Pancreas (tissue), 10 donors: ENCODE measurements at regions not wholly inside any gene's neighbourhood (a gene's known extent, or its start where the extent isn't known, plus 50 kb on each side); places are given as distances from the start of the nearest gene placed in this dataset.

Experiments used
- ATAC-seq, 4 donors: fragments of 200-7000 bp; cut with Tn5 transposase; one replicate each; pipeline versions ENCODE4 v1.8.0 to v1.9.1; 2020; ENCODE audit warnings: mild to moderate bottlenecking in 4 of 4, moderate library complexity in 4 of 4
- DNase-seq, 6 donors: peaks; one replicate each; pipeline ENCODE4 v3.0.0-alpha.2; 2020
- FAIRE-seq: peaks from 2 replicates; lab custom pipeline; 2012; peaks lifted over from hg19 to GRCh38; lab: Jason Lieb, UNC
- H3K27ac ChIP-seq, 4 donors: fragments of 200-600 bp; sonication (generic); 1 replicate in 3 of 4; 2 replicates in 1 of 4; pipeline versions ENCODE4 v1.5.0 to v1.8.0; 2020
- H3K27me3 ChIP-seq, 4 donors: fragments of 200-600 bp; one replicate each; pipeline ENCODE4 v1.8.0; 2021
- H3K36me3 ChIP-seq, 3 donors: fragments of 200-600 bp; sonication (generic) in 1 of 3; one replicate each; pipeline versions ENCODE4 v1.5.0 to v1.8.0; 2020 to 2021
- H3K4me1 ChIP-seq, 3 donors: fragments of 200-600 bp; one replicate each; pipeline ENCODE4 v1.8.0; 2021
- H3K4me3 ChIP-seq, 4 donors: fragments of 200-600 bp; sonication (generic) in 2 of 4; one replicate each; pipeline versions ENCODE4 v1.5.0 to v1.8.0; 2020 to 2021
- H3K9me3 ChIP-seq, 4 donors: fragments of 200-600 bp; one replicate each; pipeline ENCODE4 v1.8.0; 2021
- WGBS, 2 donors: extraction: QIAGEN DNeasy Blood & Tissue Kit; methylation state at CpG; one replicate each; pipeline ENCODE4 v1.1.7; 2013; 5-methylcytosine and 5-hydroxymethylcytosine counted together
- intact Hi-C, 3 donors: fragments of 100-400 bp; cut with DNase I; formaldehyde crosslinking; loops; one replicate each; pipeline versions ENCODE4 v1.11.1 to v1.14.2; 2022
- TF ChIP-seq, protein P1 (sequence below), 4 donors: fragments of 200-600 bp; sonication (generic) in 3 of 4; IDR thresholded peaks; one replicate each; pipeline versions ENCODE4 v1.5.0 to v1.8.0; 2021; ENCODE audit warnings: antibody characterized with exemption in 4 of 4
- donor health status: healthy with polysubstance abuse.
- donor health status: DM: no; HTN: no; CAD: no; lungs with moderate emphysema.
- donor health status: DM: no; HTN: no; CAD: no.
- donor health status: control.
- donor health status: control.
- donor health status: Bipolar disorder and iron deficiency.
- donor health status: DM: yes; HTN: yes; CAD: no.
- donor health status: DM: no; HTN: no; CAD: no.
- donor health status: DM: no; HTN: no; CAD: no.
- donor health status: DM: yes; HTN: yes; CAD: no.

DNA sequence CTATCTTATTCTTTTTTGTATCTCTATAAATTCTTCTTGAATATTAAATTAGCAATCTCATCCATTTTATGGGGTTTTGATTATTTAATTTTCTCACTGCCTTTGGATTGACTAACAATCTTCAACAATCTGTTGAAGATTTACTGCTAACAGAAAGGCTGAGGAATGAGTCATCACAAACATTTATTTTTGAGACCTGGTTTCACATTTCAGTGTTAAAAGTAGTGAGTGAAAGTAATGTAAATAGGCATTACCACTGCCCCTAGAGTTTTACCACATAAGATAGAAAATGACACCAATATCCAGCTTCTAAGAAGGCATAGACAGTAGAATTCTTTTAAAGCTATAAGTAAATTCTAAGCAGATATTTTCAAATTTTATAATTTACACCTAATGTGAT is 472.8 kb downstream of the OLFM4 start:
- ATAC-seq (no peak), FAIRE-seq (no peak), DNase-seq (no peak)
- H3K4me3 ChIP-seq: no peak overlapping the region
- no peaks in the 10 kb centered on the region for H3K9me3 ChIP-seq
- intact Hi-C loops: no loop called here
- no peaks in the 10 kb centered on the region for H3K27me3 ChIP-seq
- H3K36me3 ChIP-seq: no peaks in the 10 kb centered on the region
- no peaks in the 10 kb centered on the region for H3K4me1 ChIP-seq
- no peak overlapping the region for H3K27ac ChIP-seq
- TF ChIP-seq, protein P1, sequence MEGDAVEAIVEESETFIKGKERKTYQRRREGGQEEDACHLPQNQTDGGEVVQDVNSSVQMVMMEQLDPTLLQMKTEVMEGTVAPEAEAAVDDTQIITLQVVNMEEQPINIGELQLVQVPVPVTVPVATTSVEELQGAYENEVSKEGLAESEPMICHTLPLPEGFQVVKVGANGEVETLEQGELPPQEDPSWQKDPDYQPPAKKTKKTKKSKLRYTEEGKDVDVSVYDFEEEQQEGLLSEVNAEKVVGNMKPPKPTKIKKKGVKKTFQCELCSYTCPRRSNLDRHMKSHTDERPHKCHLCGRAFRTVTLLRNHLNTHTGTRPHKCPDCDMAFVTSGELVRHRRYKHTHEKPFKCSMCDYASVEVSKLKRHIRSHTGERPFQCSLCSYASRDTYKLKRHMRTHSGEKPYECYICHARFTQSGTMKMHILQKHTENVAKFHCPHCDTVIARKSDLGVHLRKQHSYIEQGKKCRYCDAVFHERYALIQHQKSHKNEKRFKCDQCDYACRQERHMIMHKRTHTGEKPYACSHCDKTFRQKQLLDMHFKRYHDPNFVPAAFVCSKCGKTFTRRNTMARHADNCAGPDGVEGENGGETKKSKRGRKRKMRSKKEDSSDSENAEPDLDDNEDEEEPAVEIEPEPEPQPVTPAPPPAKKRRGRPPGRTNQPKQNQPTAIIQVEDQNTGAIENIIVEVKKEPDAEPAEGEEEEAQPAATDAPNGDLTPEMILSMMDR (IDR thresholded peaks at IDR 0.05): no peak

DNA sequence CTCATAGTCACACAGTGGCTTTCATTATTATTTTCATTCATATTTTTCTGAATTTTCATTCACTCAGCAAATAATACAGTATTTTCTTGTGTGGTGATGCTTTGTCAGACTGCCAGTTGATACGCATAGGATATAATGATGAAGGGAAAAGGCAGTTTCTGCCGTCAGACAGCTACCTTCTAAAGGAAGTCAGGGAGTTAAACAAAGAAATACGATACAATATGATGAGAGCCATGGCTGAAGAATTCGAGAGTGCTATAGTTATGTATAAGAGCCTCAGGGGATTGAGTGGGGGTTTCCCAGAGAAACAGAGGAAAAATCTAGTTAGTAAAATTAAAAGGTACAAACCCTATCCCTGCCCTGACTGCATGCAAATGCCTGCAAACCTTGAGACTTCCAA is 479.1 kb downstream of the OLFM4 start:
- Histone ChIP-seq H3K9me3 (no peaks in the 10 kb centered on the region), H3K27ac (no peak overlapping the region), H3K36me3 (no peaks in the 10 kb centered on the region), H3K4me1 (no peaks in the 10 kb centered on the region), H3K27me3 (no peaks in the 10 kb centered on the region), H3K4me3 (no peak overlapping the region)
- intact Hi-C loops: no loop called here
- WGBS, 2 donors: 46 to 60% methylated on average over 4 of the region's 4 CpGs
- no peak for DNase-seq
- no peak for FAIRE-seq
- TF ChIP-seq, protein P1 (IDR thresholded peaks at IDR 0.05): no peak
- no peak for ATAC-seq

DNA sequence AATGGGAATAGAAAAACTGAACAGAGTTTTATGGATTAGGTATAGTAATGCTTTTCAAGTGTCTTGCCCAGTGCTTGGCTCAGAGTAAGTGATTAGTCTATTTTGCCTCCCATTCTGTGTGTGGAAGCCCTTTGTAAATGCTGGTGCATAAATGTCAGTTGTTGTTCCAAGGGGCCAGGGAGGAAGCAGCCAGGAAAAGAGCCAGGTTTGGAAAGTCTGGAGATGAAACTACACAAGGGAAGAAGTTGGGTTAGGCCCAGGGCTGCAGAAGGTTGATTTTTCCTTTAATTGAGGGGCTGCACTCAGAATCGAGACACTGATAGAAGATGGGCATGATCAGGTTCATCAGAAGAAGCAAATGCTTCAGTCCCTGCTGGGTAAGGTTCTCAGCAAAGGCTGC is 484.0 kb downstream of the OLFM4 start:
- WGBS, 2 donors: 31 to 39% methylated on average over 1 of the region's 1 CpG
- TF ChIP-seq, protein P1 (IDR thresholded peaks at IDR 0.05): no peak
- ATAC-seq: no peak
- no peak overlapping the region for H3K27ac ChIP-seq
- no peak for DNase-seq
- no peaks in the 10 kb centered on the region for H3K4me1 ChIP-seq
- FAIRE-seq: no peak
- intact Hi-C loops: no loop called here
- no peaks in the 10 kb centered on the region for H3K27me3 ChIP-seq
- no peak overlapping the region for H3K4me3 ChIP-seq
- H3K36me3 ChIP-seq: no peaks in the 10 kb centered on the region
- no peaks in the 10 kb centered on the region for H3K9me3 ChIP-seq

DNA sequence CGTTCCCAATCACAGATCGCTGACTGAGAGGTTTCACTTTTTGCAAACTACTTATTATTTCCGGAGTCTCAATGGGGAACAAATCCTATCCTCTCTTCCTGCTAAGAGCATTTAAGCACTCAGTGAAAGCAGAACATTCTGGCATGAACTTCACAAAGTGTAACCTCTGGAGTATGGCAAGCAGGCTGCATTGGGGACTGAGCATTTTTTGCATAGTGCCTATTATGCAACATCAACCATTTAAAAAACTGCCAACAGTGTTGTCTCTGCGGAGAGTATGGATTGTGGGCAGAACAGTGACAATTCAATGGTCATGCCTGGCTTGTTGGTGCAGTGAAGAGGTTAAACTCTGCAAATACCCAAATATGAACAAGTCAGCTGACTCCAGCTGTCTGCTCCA is 484.6 kb downstream of the OLFM4 start:
- no peaks in the 10 kb centered on the region for H3K27me3 ChIP-seq
- no peak for DNase-seq
- no peak for ATAC-seq
- 53 to 60% methylated on average over 4 of the region's 4 CpGs for WGBS, 2 donors
- TF ChIP-seq, protein P1 (IDR thresholded peaks at IDR 0.05): no peak
- H3K36me3 ChIP-seq: no peaks in the 10 kb centered on the region
- no peak for FAIRE-seq
- H3K4me1 ChIP-seq: no peaks in the 10 kb centered on the region
- intact Hi-C loops: no loop called here
- H3K27ac ChIP-seq: no peak overlapping the region
- H3K9me3 ChIP-seq: no peaks in the 10 kb centered on the region
- H3K4me3 ChIP-seq: no peak overlapping the region

DNA sequence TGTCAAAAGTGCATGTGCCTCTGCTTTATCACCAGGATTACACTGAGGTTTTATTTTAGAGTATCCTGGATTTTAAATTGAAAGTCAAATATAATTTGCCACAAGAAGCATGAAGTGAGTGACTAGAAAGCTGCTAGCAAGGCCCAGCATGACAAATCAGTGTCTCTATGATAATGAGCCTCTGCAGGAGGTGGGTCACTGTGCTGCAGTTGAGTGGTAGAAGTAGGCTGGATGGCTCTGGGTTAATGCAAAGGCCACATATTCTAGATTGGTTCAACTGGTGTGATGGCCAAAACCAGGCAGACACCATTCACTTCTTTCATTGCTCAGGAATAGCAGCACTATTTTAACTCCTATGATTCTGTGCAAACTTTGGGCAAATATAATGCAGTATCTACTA is 491.5 kb downstream of the OLFM4 start:
- Histone ChIP-seq H3K27me3 (no peaks in the 10 kb centered on the region), H3K9me3 (no peaks in the 10 kb centered on the region), H3K27ac (no peak overlapping the region), H3K36me3 (no peaks in the 10 kb centered on the region), H3K4me3 (no peak overlapping the region), H3K4me1 (no peaks in the 10 kb centered on the region)
- DNase-seq (no peak), ATAC-seq (no peak), FAIRE-seq (no peak)
- TF ChIP-seq, protein P1 (IDR thresholded peaks at IDR 0.05): no peak
- intact Hi-C loops: no loop called here
